IMR-90 (cell line): ENCODE measurements at regions not wholly inside any gene's neighbourhood (a gene's known extent, or its start where the extent isn't known, plus 50 kb on each side); places are given as distances from the start of the nearest gene placed in this dataset.

ENCODE experiments used
- ATAC-seq: fragments of 200-7000 bp; cut with Tn5 transposase; 2 replicates; pipeline ENCODE4 v1.9.1; 2020; ENCODE audit warnings: low read depth, mild to moderate bottlenecking, moderate library complexity
- BruUV-seq: library from RNA; stranded (reverse); fragments of 400-500 nt; replicated peaks from 2 replicates; lab custom pipeline; 2021; lab: Mats Ljungman, UMichigan
- CTCF ChIA-PET: fragments of 300-600 bp; formaldehyde crosslinking; extraction: SDS; loops from one replicate; lab custom pipeline; 2021; ENCODE audit warnings: antibody characterized with exemption; lab: Yijun Ruan, JAX
- POLR2A ChIA-PET: fragments of 300-600 bp; sonication (Branson Sonifier 250); formaldehyde crosslinking; loops from one replicate; lab custom pipeline; 2022; ENCODE audit warnings: antibody characterized with exemption; ENCODE audit not compliant: unreplicated experiment; lab: Charles Lee
- DNase-seq: peaks from one replicate; pipeline ENCODE4 v3.0.0; 2013
- H2AFZ ChIP-seq: replicated peaks from 2 replicates; pipeline ENCODE3; 2013; ENCODE audit warnings: low read length, mild to moderate bottlenecking; ENCODE audit not compliant: poor library complexity
- H2AK5ac ChIP-seq: 2 replicates; pipeline ENCODE4 v1.6.1; 2013; ENCODE audit warnings: low read depth, low read length, inconsistent platforms
- H2AK9ac ChIP-seq: replicated peaks from 2 replicates; pipeline ENCODE3; 2013; ENCODE audit warnings: mild to moderate bottlenecking, low read depth, low read length, moderate library complexity; ENCODE audit not compliant: poor library complexity
- H2BK120ac ChIP-seq: 2 replicates; pipeline ENCODE4 v1.6.1; 2013; ENCODE audit warnings: low read depth, low read length, inconsistent platforms
- H2BK15ac ChIP-seq: 3 replicates; pipeline ENCODE4 v1.6.1; 2013; ENCODE audit warnings: low read depth, low read length, inconsistent platforms
- H2BK20ac ChIP-seq: 2 replicates; pipeline ENCODE4 v1.6.1; 2013; ENCODE audit warnings: low read depth, mild to moderate bottlenecking, inconsistent platforms, low read length, moderate library complexity
- H2BK5ac ChIP-seq: 2 replicates; pipeline ENCODE4 v1.6.1; 2013; ENCODE audit warnings: mild to moderate bottlenecking, low read depth, low read length, inconsistent platforms; ENCODE audit not compliant: poor library complexity, severe bottlenecking
- H3K14ac ChIP-seq: replicated peaks from 2 replicates; pipeline ENCODE4 v1.6.1; 2013; ENCODE audit warnings: low read depth, low read length, inconsistent platforms
- H3K18ac ChIP-seq: 2 replicates; pipeline ENCODE4 v1.6.1; 2013; ENCODE audit warnings: low read depth, low read length, control low read depth
- H3K23ac ChIP-seq: 2 replicates; pipeline ENCODE4 v1.6.1; 2013; ENCODE audit warnings: low read depth, low read length, inconsistent platforms
- H3K27ac ChIP-seq: 2 replicates; pipeline ENCODE4 v1.5.1; 2013; ENCODE audit warnings: mild to moderate bottlenecking, control low read depth, low read length; ENCODE audit not compliant: insufficient read depth
- H3K27me3 ChIP-seq: 2 replicates; pipeline ENCODE4 v1.6.1; 2013; ENCODE audit warnings: low read length; ENCODE audit not compliant: control insufficient read depth, insufficient read depth
- H3K36me3 ChIP-seq: 2 replicates; pipeline ENCODE4 v1.6.1; 2013; ENCODE audit warnings: low read length, mixed read lengths; ENCODE audit not compliant: control insufficient read depth, insufficient read depth
- H3K4ac ChIP-seq: 2 replicates; pipeline ENCODE4 v1.6.1; 2013; ENCODE audit warnings: low read depth, low read length, inconsistent platforms
- H3K4me1 ChIP-seq: 2 replicates; pipeline ENCODE4 v1.6.1; 2013; ENCODE audit warnings: low read length, mixed read lengths; ENCODE audit not compliant: control insufficient read depth, insufficient read depth
- H3K4me2 ChIP-seq: 2 replicates; pipeline ENCODE4 v1.6.1; 2013; ENCODE audit warnings: low read depth, mild to moderate bottlenecking, control low read depth, low read length, moderate library complexity
- H3K4me3 ChIP-seq: 2 replicates; pipeline ENCODE4 v1.5.1; 2013; ENCODE audit warnings: low read depth, mild to moderate bottlenecking, control low read depth, low read length, moderate library complexity; ENCODE audit not compliant: insufficient read depth
- H3K56ac ChIP-seq: 2 replicates; pipeline ENCODE4 v1.6.1; 2013; ENCODE audit warnings: low read length, inconsistent platforms; ENCODE audit not compliant: insufficient read depth; ENCODE audit errors: extremely low read depth
- H3K79me1 ChIP-seq, 2 experiments: 2 replicates each; pipeline ENCODE4 v1.6.1; 2013; ENCODE audit warnings: low read length in 2 of 2, inconsistent platforms in 1 of 2, low read depth in 1 of 2
- H3K9ac ChIP-seq: 2 replicates; pipeline ENCODE4 v1.6.1; 2013; ENCODE audit warnings: low read depth, low read length, control low read depth
- H3K9me1 ChIP-seq: 2 replicates; pipeline ENCODE4 v1.6.1; 2013; ENCODE audit warnings: low read length, inconsistent platforms; ENCODE audit not compliant: insufficient read depth
- H3K9me3 ChIP-seq: 2 replicates; pipeline ENCODE4 v1.6.1; 2013; ENCODE audit warnings: low read length; ENCODE audit not compliant: control insufficient read depth, insufficient read depth
- H4K20me1 ChIP-seq: 2 replicates; pipeline ENCODE4 v1.6.1; 2013; ENCODE audit warnings: low read length, inconsistent platforms; ENCODE audit not compliant: insufficient read depth
- H4K5ac ChIP-seq: 2 replicates; pipeline ENCODE4 v1.6.1; 2013; ENCODE audit warnings: mild to moderate bottlenecking, low read depth, low read length, control low read depth
- H4K8ac ChIP-seq, 2 experiments: 2 replicates each; pipeline ENCODE4 v1.6.1; 2013; ENCODE audit warnings: low read depth in 2 of 2, low read length in 2 of 2, control low read depth in 1 of 2, inconsistent platforms in 1 of 2
- H4K91ac ChIP-seq: 2 replicates; pipeline ENCODE4 v1.6.1; 2013; ENCODE audit warnings: low read depth, low read length, inconsistent platforms; ENCODE audit not compliant: insufficient read depth
- BHLHE40 ChIP-seq: fragments of 150-350 bp; IDR thresholded peaks from 2 replicates; pipeline ENCODE4 v1.6.1; 2016; ENCODE audit warnings: mild to moderate bottlenecking, low read depth, low read length
- CTCF ChIP-seq: conservative IDR thresholded peaks from 2 replicates; pipeline ENCODE4 v1.5.1; 2012; ENCODE audit warnings: mild to moderate bottlenecking, low read depth, low read length, improper control_type of control experiment
- ELK1 ChIP-seq: fragments of 150-350 bp; IDR thresholded peaks from 2 replicates; pipeline ENCODE4 v1.6.1; 2016; ENCODE audit warnings: low read depth, mild to moderate bottlenecking, low read length, moderate library complexity, borderline replicate concordance
- FOS ChIP-seq: fragments of 150-350 bp; IDR thresholded peaks from 2 replicates; pipeline ENCODE4 v1.6.1; 2016; ENCODE audit warnings: low read depth, low read length
- RAD21 ChIP-seq: IDR thresholded peaks from 2 replicates; pipeline ENCODE4 v1.6.1; 2012; ENCODE audit warnings: low read length, improper control_type of control experiment
- SMC3 ChIP-seq: fragments of 150-350 bp; IDR thresholded peaks from 2 replicates; pipeline ENCODE4 v1.6.1; 2016; ENCODE audit warnings: low read depth, mild to moderate bottlenecking, antibody characterized with exemption, low read length, moderate library complexity
- WGBS, 2 experiments: methylation state at CpG; one replicate each; pipeline versions ENCODE4 v1.1.5 to v1.1.7; 2013; ENCODE audit warnings: missing lambda C conversion rate in 2 of 2; ENCODE audit not compliant: insufficient read length in 1 of 2; ENCODE audit errors: extremely low coverage in 2 of 2; 5-methylcytosine and 5-hydroxymethylcytosine counted together
- dilution Hi-C: fragments of 300-500 bp; cut with HindIII; formaldehyde crosslinking; loops from one replicate; pipeline ENCODE4 v1.14.3; 2018; ENCODE audit warnings: low sequenced_read_pairs; ENCODE audit not compliant: unreplicated experiment
- in situ Hi-C: fragments of 300-500 bp; cut with MboI; formaldehyde crosslinking; loops from 3 replicates; pipeline ENCODE4 v1.14.3; 2019; ENCODE audit warnings: low sequenced_read_pairs, inconsistent platforms, mixed read lengths
- intact Hi-C: fragments of 100-400 bp; cut with micrococcal nuclease; formaldehyde crosslinking; loops from 2 replicates; pipeline ENCODE4 v1.10.0; 2022

- TF ChIP-seq ELK1 (no peak), BHLHE40 (no peak)
Measured at GRCh38 chr2:41958775-41959174, 89.0 kb upstream of the PKDCC start (continued).

GRCh38 chr2:41959760-41960159 is 88.1 kb upstream of the PKDCC start:
- no peak overlapping the region for H3K56ac ChIP-seq
- in situ Hi-C loops = no loop called here
- H3K9ac ChIP-seq = no peak overlapping the region
- H4K5ac ChIP-seq = no peak overlapping the region
- no peak overlapping the region for H2BK120ac ChIP-seq
- no peaks in the 10 kb centered on the region for H4K20me1 ChIP-seq
- no peak overlapping the region for H3K4ac ChIP-seq
- ChIA-PET POLR2A (no interaction called here), CTCF (no interaction called here)
- no peak overlapping the region for H2BK15ac ChIP-seq
- H4K8ac ChIP-seq = no peak overlapping the region
- no peak overlapping the region for H3K4me2 ChIP-seq
- H3K9me1 ChIP-seq = no peaks in the 10 kb centered on the region; the same call in 1 of the 2 replicates
- no TSS peak for BruUV-seq
- no peak overlapping the region for H2AK9ac ChIP-seq
- peaks cover 8% of the 10 kb centered on the region; the same call in 1 of the 2 replicates for H3K4me1 ChIP-seq
- H2BK5ac ChIP-seq = no peak overlapping the region
- H3K9me3 ChIP-seq = no peaks in the 10 kb centered on the region
- no peak overlapping the region for H2BK20ac ChIP-seq
- H3K14ac ChIP-seq = no peak overlapping the region
- ATAC-seq (no peak), DNase-seq (no peak)
- H3K27me3 ChIP-seq = peaks cover 53% of the 10 kb centered on the region
- H3K79me1 ChIP-seq = no peaks in the 10 kb centered on the region
- H2AK5ac ChIP-seq = no peak overlapping the region
- no CpG with 5 or more reads among the region's 2 CpGs for WGBS, 2 experiments
- H3K27ac ChIP-seq = no peak overlapping the region
- H3K36me3 ChIP-seq = no peaks in the 10 kb centered on the region
- no peak overlapping the region for H2AFZ ChIP-seq
- H3K18ac ChIP-seq = no peak overlapping the region
- dilution Hi-C loops = no loop called here
- no peak overlapping the region for H3K4me3 ChIP-seq
- intact Hi-C loops = no loop called here
- H4K91ac ChIP-seq = no peak overlapping the region
- TF ChIP-seq CTCF (no peak), ELK1 (no peak), RAD21 (no peak), SMC3 (no peak), FOS (no peak), BHLHE40 (no peak)
- no peak overlapping the region for H3K23ac ChIP-seq
